ENCODE measurements at regions not wholly inside any gene's neighbourhood (a gene's known extent, or its start where the extent isn't known, plus 50 kb on each side); places are given as distances from the start of the nearest gene placed in this dataset.

DNA sequence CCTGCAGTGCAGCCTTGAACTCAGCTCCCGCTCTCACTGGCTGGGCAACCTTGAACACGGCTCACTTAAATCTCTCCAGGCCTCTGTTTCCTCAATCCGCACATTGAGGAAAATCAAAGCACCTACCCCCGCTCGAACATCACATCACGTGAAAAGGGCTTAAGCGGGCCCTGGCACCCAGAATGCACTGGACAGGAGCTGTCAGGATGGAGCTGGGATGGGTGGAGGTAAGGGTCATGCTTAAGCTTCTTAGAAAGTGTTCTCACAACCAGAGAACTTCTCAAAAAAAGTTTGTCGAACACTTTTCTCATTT, 55.7 kb upstream of the MGMT start:
- no peak overlapping the region for H3K4me3 ChIP-seq (ENCODE audit: low read depth, low read length)
- TF ChIP-seq, protein P1, sequence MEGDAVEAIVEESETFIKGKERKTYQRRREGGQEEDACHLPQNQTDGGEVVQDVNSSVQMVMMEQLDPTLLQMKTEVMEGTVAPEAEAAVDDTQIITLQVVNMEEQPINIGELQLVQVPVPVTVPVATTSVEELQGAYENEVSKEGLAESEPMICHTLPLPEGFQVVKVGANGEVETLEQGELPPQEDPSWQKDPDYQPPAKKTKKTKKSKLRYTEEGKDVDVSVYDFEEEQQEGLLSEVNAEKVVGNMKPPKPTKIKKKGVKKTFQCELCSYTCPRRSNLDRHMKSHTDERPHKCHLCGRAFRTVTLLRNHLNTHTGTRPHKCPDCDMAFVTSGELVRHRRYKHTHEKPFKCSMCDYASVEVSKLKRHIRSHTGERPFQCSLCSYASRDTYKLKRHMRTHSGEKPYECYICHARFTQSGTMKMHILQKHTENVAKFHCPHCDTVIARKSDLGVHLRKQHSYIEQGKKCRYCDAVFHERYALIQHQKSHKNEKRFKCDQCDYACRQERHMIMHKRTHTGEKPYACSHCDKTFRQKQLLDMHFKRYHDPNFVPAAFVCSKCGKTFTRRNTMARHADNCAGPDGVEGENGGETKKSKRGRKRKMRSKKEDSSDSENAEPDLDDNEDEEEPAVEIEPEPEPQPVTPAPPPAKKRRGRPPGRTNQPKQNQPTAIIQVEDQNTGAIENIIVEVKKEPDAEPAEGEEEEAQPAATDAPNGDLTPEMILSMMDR (IDR thresholded peaks at IDR 0.05; ENCODE audit: borderline replicate concordance, insufficient read depth, low read depth, low read length): no peak

DNA sequence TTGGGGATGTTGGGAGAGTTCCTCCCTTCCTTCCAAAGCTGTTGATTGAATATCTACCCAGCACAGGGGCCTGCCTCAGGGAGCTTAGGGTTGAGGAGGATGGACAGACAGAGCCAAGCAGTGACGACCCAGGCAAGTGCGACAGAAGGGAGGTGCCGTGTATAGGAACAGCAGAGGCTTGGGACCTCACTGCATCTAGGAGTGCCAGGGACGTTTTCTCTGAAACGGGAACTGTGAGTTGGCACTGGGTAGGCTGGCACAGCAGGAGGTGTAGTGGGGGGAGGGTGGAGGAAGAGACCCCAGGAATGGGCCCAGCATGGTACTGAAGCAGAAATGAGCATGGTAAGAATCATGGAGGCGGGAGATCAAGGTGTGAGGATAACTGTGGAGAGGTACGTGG, 55.3 kb upstream of the MGMT start:
- TF ChIP-seq, protein P1 (IDR thresholded peaks at IDR 0.05; ENCODE audit: borderline replicate concordance, insufficient read depth, low read depth, low read length): no peak
- H3K4me3 ChIP-seq (ENCODE audit: low read depth, low read length): no peak overlapping the region

DNA sequence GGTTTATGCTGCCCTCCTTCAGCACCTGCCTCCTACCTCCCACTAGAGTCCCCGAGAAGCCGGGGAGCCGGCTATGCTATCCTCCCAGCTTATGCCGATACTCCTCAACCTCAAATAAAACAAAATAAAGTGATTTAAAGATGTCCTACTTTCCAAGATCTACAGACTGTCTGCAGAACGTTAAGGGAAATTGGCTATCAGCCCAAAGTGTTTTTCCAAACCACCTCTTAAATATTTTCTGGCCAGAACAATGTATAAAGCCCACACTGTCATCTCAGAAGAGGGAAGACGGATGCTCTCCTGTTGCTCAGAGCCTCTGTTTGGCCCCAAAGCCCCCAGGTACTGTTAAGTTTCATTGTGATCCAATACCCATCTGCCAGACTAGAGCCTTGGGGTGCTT, 54.0 kb upstream of the MGMT start:
- TF ChIP-seq, protein P1 (IDR thresholded peaks at IDR 0.05; ENCODE audit: borderline replicate concordance, insufficient read depth, low read depth, low read length): no peak
- H3K4me3 ChIP-seq (ENCODE audit: low read depth, low read length): no peak overlapping the region

DNA sequence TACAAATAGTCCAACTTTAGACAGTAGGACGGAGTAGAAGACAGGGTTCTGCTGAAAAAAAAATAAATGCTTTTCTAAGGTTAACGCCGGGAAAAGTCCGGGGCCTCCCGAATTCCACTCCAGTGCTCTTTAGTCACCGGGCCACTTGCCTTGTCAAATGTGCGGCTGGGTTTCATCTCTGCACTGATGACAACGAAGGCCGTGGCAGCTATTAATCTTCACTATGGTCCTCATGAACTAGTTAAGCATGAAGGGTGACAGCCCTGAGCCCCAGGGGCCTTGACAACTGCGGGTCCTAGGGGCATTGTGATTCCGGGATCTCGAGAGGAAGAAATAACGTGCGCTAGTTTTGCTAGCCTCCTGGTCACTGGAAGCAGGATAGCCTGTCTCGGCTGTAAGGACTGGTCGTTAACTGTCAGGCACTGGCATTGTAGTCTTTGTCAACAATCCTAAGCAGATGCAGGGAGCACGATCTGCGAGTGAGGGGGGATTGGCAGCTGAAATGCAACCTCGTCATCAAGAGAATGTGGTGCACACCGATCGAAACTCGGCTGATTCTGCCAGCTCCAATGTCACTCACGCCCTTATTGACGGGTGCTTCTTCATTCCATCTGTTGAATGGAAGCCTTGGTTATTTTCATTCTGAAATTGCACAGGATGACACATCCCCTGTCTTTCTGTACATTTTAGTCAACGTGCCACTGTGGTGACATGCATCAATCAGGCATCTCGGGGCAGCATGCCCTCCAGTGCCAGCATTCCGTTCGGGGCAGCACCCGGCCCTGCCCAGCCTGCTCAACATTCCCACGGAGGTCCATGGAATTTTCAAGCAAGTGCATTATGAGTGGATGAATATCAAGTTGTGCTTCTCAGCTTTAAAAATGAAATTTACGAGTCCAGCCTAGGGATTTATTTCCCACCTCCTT, 51.6 kb upstream of the MGMT start:
- TF ChIP-seq, protein P1 (IDR thresholded peaks at IDR 0.05; ENCODE audit: borderline replicate concordance, insufficient read depth, low read depth, low read length): no peak
- H3K4me3 ChIP-seq (ENCODE audit: low read depth, low read length): no peak overlapping the region

DNA sequence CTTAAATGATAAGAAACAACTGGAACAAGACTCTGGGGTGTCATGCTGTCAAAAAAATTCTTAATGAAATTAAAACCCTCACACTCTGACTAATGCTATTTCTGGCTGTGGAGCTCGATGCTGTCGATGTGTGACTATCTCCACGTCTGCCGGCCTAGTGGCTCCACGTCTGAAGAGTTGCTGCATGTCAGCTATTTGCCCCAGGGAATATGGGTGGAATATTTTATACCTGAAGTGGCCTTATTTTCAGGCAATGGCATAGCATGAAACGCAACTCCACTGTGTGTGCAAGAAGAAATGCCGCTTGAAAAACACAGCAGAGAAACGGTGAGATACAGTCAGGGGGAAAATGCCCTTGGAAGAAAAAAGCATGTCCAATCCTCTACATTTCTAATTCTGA, 50.9 kb upstream of the MGMT start:
- no peak overlapping the region for H3K4me3 ChIP-seq (ENCODE audit: low read depth, low read length)
- TF ChIP-seq, protein P1 (IDR thresholded peaks at IDR 0.05; ENCODE audit: borderline replicate concordance, insufficient read depth, low read depth, low read length): no peak

DNA sequence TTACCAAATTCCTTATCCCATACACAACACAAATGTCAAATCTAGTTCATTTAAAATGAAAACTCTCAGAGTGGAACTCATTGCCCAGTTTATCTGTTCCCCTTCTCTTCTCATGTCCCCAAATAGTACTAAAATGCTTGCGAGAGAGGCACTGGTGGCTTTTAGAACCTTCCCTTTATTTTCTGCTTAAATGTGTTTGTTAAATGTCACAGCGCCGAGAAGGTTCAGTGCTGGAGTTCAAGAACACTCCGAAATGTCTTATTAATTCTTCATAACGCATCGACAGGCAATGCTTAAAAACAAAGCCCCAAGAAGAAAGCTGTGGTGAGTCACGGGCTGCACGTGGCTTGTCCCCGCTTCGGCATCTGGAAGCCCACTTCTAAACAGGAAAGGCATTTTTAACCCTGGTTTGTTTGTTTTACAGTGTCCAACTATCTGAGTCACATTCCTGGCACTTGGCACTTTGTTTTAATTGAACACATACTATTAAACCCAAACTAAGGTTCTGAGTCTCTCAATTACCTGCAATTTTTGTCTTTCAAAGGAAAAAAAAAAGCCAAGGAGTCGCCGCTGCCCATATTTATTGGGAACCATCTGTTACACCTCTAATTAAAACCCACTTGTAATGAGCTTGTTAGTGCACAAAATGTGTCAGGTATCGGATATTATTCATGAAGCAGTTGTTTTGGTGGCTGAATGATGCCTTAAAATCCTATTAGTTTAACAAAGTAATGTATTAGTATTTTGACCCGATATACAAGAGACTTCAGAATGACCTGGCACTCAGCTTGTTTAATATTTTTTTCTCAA, 49.9 kb upstream of the MGMT start:
- TF ChIP-seq, protein P1 (IDR thresholded peaks at IDR 0.05; ENCODE audit: borderline replicate concordance, insufficient read depth, low read depth, low read length): no peak

More for the DNA sequence above, 49.9 kb upstream of the MGMT start:
- no peak overlapping the region for H3K4me3 ChIP-seq (ENCODE audit: low read depth, low read length)
